ENCODE measurements at regions not wholly inside any gene's neighbourhood (a gene's known extent, or its start where the extent isn't known, plus 50 kb on each side); places are given as distances from the start of the nearest gene placed in this dataset.

- TF ChIP-seq EP300 (IDR thresholded peaks at IDR 0.05) (no peak), CTCF (IDR thresholded peaks at IDR 0.05) (peak in 1 of 5 experiments; percentile 9)
Measured at GRCh38 chr2:211093743-211094303, 537.4 kb downstream of the CPS1 start.
